Tibial artery (tissue), 4 donors: ENCODE measurements at regions not wholly inside any gene's neighbourhood (a gene's known extent, or its start where the extent isn't known, plus 50 kb on each side); places are given as distances from the start of the nearest gene placed in this dataset.

Experiments used
- DNase-seq, 2 donors: peaks; one replicate each; pipeline ENCODE4 v3.0.0-alpha.2; 2019
- H3K27ac ChIP-seq, 2 donors: fragments of 200-600 bp; sonication (generic) in 1 of 2; 1 replicate in 1 of 2; 2 replicates in 1 of 2; pipeline ENCODE4 v1.5.1; 2018 to 2019; ENCODE audit warnings: mild to moderate bottlenecking in 1 of 2
- H3K27me3 ChIP-seq, 2 donors: fragments of 200-600 bp; sonication (generic) in 1 of 2; one replicate each; pipeline versions ENCODE4 v1.5.1 to v1.6.0; 2016 to 2019
- H3K36me3 ChIP-seq, 3 donors: fragments of 200-600 bp; sonication (generic) in 2 of 3; one replicate each; pipeline ENCODE4 v1.5.1; 2016 to 2019; ENCODE audit warnings: mild to moderate bottlenecking in 2 of 3
- H3K4me1 ChIP-seq, 4 donors: fragments of 200-600 bp; sonication (generic) in 2 of 4; 1 replicate in 3 of 4; 2 replicates in 1 of 4; pipeline ENCODE4 v1.5.1; 2016 to 2019
- H3K4me3 ChIP-seq, 2 donors: fragments of 200-600 bp; sonication (generic) in 1 of 2; 1 replicate in 1 of 2; 2 replicates in 1 of 2; pipeline ENCODE4 v1.5.1; 2018 to 2019; ENCODE audit warnings: mild to moderate bottlenecking in 2 of 2
- H3K9me3 ChIP-seq, 3 donors: fragments of 200-600 bp; sonication (generic) in 1 of 3; one replicate each; pipeline ENCODE4 v1.5.1; 2016 to 2019
- intact Hi-C: fragments of 100-400 bp; cut with DNase I; formaldehyde crosslinking; loops from one replicate; pipeline ENCODE4 v1.15.0; 2023; ENCODE audit warnings: low total_unique reads
- TF ChIP-seq, protein P1 (sequence below), 2 experiments: fragments of 200-600 bp in 1 of 2; fragments of 450-650 bp in 1 of 2; IDR thresholded peaks; one replicate each; pipeline ENCODE4 v1.5.1; 2017 to 2019; ENCODE audit warnings: antibody characterized with exemption in 2 of 2, mild to moderate bottlenecking in 1 of 2, moderate library complexity in 1 of 2

DNA sequence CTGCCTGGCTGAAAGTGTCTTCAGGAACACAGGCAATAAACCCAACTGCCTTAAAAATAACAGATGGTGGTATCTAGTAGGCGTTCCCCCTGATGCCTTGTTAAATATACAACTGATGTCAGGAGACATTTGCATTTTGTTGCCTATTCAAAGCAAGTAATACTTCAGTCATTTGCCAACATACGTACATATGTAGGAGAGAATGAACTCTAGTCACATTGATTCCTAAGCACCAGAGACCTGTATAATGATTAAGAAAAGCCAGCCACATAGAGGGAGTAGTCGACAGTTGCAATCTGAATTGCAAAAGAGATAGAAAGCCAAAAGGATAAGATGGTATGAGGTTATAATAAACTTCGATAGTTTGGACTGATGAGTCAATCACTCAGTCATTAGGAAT is 191.0 kb upstream of the EMCN start:
- Histone ChIP-seq H3K27ac (no peak overlapping the region), H3K4me3 (no peak overlapping the region), H3K4me1 (no peaks in the 10 kb centered on the region), H3K36me3 (no peaks in the 10 kb centered on the region), H3K27me3 (no peaks in the 10 kb centered on the region), H3K9me3 (no peaks in the 10 kb centered on the region)
- intact Hi-C loops, result no loop called here
- TF ChIP-seq, protein P1, sequence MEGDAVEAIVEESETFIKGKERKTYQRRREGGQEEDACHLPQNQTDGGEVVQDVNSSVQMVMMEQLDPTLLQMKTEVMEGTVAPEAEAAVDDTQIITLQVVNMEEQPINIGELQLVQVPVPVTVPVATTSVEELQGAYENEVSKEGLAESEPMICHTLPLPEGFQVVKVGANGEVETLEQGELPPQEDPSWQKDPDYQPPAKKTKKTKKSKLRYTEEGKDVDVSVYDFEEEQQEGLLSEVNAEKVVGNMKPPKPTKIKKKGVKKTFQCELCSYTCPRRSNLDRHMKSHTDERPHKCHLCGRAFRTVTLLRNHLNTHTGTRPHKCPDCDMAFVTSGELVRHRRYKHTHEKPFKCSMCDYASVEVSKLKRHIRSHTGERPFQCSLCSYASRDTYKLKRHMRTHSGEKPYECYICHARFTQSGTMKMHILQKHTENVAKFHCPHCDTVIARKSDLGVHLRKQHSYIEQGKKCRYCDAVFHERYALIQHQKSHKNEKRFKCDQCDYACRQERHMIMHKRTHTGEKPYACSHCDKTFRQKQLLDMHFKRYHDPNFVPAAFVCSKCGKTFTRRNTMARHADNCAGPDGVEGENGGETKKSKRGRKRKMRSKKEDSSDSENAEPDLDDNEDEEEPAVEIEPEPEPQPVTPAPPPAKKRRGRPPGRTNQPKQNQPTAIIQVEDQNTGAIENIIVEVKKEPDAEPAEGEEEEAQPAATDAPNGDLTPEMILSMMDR (IDR thresholded peaks at IDR 0.05), result no peak
- DNase-seq, result no peak

DNA sequence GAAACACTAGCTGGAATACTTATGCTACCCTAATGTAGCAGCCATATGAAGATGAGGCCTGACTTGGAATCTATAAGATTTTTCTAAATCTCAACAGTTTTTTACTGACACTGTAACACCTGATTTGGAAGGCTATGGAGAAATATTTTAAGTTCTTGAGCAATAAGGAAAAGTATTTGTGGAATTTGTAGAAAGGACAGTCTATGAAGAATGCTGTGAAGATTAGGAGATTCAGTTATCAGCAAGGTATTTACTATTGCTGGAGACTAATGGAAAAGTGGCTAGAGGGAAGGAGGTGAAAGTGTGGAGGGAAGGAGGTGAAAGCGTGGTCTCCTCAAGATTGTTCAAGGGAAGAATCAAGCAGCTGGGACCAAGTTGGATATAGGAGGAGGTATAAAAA is 190.0 kb upstream of the EMCN start:
- H3K9me3 ChIP-seq, result no peaks in the 10 kb centered on the region

DNA sequence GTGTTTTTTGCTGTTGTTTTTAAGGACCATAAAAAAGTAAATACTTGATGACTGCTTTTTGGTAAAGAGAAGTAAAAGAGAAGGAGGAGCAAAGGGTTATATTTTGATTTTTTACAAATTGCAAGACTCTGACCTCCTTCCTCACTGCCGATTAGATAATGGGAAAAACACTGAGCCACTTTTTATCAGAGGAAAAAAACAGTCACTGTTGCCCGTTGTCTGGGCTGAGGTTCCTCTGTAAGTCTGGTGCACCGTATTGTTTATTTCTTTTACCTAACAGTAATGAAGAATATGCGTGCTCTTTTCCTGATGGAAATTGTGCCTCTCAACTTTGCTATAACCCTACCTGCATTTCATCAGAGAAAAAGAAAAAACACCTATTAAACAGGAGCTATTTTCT is 178.7 kb upstream of the EMCN start:
- no peak overlapping the region for H3K27ac ChIP-seq
- H3K36me3 ChIP-seq, result no peaks in the 10 kb centered on the region
- H3K4me1 ChIP-seq, result no peaks in the 10 kb centered on the region
- no peak for DNase-seq
- H3K27me3 ChIP-seq, result no peaks in the 10 kb centered on the region
- no peak overlapping the region for H3K4me3 ChIP-seq
- TF ChIP-seq, protein P1 (IDR thresholded peaks at IDR 0.05), result no peak
- H3K9me3 ChIP-seq, result no peaks in the 10 kb centered on the region
- intact Hi-C loops, result no loop called here

More for the DNA sequence above, 190.0 kb upstream of the EMCN start:
- no peaks in the 10 kb centered on the region for H3K4me1 ChIP-seq
- intact Hi-C loops, result no loop called here
- TF ChIP-seq, protein P1 (IDR thresholded peaks at IDR 0.05), result no peak
- H3K27ac ChIP-seq, result no peak overlapping the region
- no peak overlapping the region for H3K4me3 ChIP-seq
- H3K27me3 ChIP-seq, result no peaks in the 10 kb centered on the region
- DNase-seq, result no peak
- no peaks in the 10 kb centered on the region for H3K36me3 ChIP-seq

DNA sequence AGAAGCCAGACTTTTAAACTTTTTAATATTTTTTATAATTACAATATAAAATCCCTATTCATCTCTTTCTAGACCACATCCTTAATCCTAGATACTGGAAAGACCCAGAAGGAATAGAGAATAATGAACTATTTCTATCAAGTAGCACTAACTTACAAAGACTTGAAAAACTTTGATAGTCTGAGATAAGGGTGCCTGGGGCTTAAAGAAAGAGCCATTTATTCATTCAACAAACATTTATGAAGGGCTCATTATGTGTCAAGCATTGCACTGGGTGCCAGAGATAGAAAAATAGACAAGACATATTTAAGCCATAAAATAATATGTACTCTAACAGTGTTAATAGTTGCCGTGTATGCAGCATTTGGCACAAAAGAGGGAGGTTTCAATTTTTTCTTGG is 178.0 kb upstream of the EMCN start:
- H3K4me1 ChIP-seq, result no peaks in the 10 kb centered on the region
- H3K4me3 ChIP-seq, result no peak overlapping the region
- no peaks in the 10 kb centered on the region for H3K9me3 ChIP-seq
- TF ChIP-seq, protein P1 (IDR thresholded peaks at IDR 0.05), result no peak
- intact Hi-C loops, result no loop called here
- H3K27ac ChIP-seq, result no peak overlapping the region
- no peaks in the 10 kb centered on the region for H3K36me3 ChIP-seq
- no peaks in the 10 kb centered on the region for H3K27me3 ChIP-seq
- DNase-seq, result no peak

DNA sequence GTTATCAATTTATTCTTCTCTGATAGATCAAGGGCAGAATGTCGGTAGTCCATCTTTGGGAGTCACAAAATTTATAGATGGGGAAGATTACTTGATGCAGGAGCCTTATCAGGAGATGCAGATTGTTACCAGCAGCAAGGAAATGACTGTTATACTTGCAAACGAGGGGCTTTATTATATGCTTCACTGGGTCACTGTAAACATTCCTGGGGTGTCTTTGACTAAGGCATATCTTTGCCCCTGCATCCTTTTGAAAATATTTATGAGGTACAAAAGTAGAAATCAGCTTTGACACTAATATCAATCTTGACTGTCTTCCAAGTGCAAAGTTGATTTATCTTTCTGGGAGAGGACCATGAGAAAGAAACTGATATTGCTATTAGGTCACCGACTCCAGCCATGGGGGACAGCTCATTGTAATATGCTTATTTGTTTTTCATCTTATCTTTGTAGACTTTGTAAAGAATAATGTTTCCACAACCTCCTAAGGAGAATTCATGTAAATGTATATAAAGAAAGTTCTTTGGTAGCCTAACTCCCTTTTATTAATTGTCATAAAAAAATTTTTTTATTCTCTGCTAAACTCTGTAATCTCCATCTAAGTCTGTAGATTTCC is 177.3 kb upstream of the EMCN start:
- TF ChIP-seq, protein P1 (IDR thresholded peaks at IDR 0.05), result no peak
- Histone ChIP-seq H3K9me3 (no peaks in the 10 kb centered on the region), H3K4me1 (no peaks in the 10 kb centered on the region), H3K4me3 (no peak overlapping the region), H3K27ac (no peak overlapping the region), H3K36me3 (no peaks in the 10 kb centered on the region), H3K27me3 (no peaks in the 10 kb centered on the region)
- no peak for DNase-seq
- intact Hi-C loops, result no loop called here

DNA sequence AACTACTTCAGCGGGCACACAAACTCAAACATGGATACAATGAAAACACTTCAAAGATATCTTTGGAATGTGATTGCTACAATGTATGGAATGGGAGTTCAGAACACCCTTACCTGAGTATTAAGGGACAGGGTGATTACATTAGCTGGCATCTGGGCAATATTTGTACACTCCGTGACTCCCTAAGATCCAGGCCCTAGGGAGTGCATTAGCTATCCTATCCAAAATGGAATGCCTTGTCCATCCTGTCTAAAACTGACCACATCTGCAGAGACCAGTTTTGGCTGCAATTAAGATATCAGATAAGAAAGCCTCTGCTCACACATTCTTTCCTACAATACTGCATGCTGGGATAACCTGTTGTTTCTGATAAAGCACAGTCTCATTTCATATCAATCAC is 176.6 kb upstream of the EMCN start:
- TF ChIP-seq, protein P1 (IDR thresholded peaks at IDR 0.05), result no peak
- intact Hi-C loops, result no loop called here
- Histone ChIP-seq H3K4me3 (no peak overlapping the region), H3K4me1 (no peaks in the 10 kb centered on the region), H3K9me3 (no peaks in the 10 kb centered on the region), H3K36me3 (no peaks in the 10 kb centered on the region), H3K27me3 (no peaks in the 10 kb centered on the region), H3K27ac (no peak overlapping the region)
- no peak for DNase-seq
